ENCODE measurements at regions not wholly inside any gene's neighbourhood (a gene's known extent, or its start where the extent isn't known, plus 50 kb on each side); places are given as distances from the start of the nearest gene placed in this dataset.
A peak's percentile ranks its signal among the peaks of the same experiment; 100 is the strongest.

DNA sequence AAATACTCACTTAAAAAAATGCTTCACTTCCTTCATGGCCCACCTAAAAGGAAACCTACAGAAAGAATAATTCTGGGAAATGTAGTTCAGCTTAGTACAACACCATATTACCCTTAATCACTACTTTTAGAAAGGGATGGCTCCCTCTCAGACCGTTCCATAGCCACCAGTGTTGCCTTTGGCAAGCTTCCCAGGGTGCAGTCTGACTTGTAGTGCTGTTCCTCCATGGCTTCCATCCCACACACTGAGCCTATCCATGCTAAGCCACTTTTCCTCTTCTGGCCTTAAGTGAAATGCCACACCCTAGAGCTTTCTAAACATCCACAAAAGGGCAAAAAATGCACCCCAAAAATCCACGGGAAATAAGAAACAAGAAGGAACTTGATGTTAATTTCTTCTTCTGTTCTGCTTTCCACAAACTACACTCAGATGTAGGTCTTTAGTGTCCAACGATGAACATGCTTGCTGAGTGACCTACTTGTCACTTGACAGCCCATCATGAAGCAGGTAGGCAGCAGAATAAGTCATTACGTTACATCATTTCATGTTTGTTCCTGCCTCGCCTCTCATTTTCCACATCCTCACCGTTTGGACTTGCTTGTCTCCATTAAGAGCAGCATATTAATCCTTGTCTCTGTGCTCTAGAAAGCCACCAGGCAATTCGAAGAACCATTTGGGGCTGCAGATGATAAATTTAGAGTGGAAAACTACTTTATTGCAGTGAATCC, 391.1 kb upstream of the GRAMD2B start:
- 73 to 78% methylated on average over 7 of the region's 7 CpGs for WGBS, 2 donors
- no peak overlapping the region for H3K27ac ChIP-seq
- no peaks in the 10 kb centered on the region for H3K27me3 ChIP-seq
- DNase-seq, result peak; percentile 34 to 45
- intact Hi-C loops (cut with DNase I), result no loop called here
- no peaks in the 10 kb centered on the region for H3K9me3 ChIP-seq
- no peaks in the 10 kb centered on the region for H3K36me3 ChIP-seq
- H3K4me1 ChIP-seq, result no peaks in the 10 kb centered on the region
- no peak overlapping the region for H3K4me3 ChIP-seq (replicated peaks in 1 of 3)
- TF ChIP-seq, protein P1, sequence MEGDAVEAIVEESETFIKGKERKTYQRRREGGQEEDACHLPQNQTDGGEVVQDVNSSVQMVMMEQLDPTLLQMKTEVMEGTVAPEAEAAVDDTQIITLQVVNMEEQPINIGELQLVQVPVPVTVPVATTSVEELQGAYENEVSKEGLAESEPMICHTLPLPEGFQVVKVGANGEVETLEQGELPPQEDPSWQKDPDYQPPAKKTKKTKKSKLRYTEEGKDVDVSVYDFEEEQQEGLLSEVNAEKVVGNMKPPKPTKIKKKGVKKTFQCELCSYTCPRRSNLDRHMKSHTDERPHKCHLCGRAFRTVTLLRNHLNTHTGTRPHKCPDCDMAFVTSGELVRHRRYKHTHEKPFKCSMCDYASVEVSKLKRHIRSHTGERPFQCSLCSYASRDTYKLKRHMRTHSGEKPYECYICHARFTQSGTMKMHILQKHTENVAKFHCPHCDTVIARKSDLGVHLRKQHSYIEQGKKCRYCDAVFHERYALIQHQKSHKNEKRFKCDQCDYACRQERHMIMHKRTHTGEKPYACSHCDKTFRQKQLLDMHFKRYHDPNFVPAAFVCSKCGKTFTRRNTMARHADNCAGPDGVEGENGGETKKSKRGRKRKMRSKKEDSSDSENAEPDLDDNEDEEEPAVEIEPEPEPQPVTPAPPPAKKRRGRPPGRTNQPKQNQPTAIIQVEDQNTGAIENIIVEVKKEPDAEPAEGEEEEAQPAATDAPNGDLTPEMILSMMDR (IDR thresholded peaks at IDR 0.05), result no peak
- TF ChIP-seq POLR2A (IDR thresholded peaks at IDR 0.05), result no peak

DNA sequence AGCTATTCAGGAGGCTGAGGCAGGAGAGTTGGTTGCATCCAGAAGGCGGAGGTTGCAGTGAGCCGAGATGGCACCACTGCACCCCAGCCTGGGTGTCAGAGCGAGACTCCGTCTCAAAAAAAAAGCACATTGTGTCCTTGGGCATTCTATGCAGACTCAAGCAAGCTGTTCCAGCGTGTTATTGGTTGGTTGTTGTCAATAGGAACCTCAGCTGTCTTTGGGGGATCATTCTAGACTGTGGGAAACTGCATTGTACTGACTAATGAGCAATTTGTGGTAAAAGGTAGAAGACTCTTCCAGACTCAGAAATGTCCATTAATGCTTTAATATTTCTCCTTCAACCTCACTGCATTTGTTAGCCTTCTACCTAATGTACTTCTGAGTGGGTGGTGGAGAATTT, 379.5 kb upstream of the GRAMD2B start:
- no peak for DNase-seq
- TF ChIP-seq, protein P1 (IDR thresholded peaks at IDR 0.05), result no peak
- no peak for TF ChIP-seq POLR2A (IDR thresholded peaks at IDR 0.05)
- Histone ChIP-seq H3K27ac (no peak overlapping the region), H3K27me3 (no peaks in the 10 kb centered on the region), H3K9me3 (no peaks in the 10 kb centered on the region), H3K36me3 (no peaks in the 10 kb centered on the region), H3K4me1 (no peaks in the 10 kb centered on the region), H3K4me3 (replicated peaks in 1 of 3) (no peak overlapping the region)
- 92 to 98% methylated on average over 5 of the region's 5 CpGs for whole genome bisulfite sequencing, 2 donors
- intact Hi-C loops (cut with DNase I), result no loop called here

DNA sequence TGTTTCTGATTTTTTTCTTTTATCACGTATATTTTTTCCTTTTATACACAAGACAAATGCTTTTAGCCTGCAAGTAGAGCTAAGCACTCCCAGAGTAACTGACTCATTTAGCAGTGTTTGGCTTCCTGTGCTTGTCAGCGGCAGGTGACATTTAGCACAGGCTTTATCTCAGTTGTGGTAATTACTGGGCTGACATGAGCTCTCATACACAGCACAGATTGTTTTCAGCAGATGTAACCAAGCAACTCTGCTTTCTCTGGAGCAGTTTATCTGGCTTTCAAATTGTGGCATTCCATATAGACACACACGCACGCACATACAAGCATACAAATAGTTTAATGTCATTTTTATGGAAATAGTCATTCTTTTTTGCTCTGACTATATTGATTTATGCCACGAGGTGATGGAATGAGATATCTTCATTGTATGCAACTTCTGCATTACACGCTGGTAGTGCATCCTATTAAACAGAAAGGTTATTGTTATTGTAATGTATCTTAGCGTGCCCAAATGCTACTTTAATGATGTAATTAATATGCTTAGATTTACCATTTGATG, 379.0 kb upstream of the GRAMD2B start:
- Histone ChIP-seq H3K9me3 (no peaks in the 10 kb centered on the region), H3K4me3 (replicated peaks in 1 of 3) (no peak overlapping the region), H3K36me3 (no peaks in the 10 kb centered on the region), H3K27ac (no peak overlapping the region), H3K27me3 (no peaks in the 10 kb centered on the region), H3K4me1 (no peaks in the 10 kb centered on the region)
- no peak for TF ChIP-seq POLR2A (IDR thresholded peaks at IDR 0.05)
- TF ChIP-seq, protein P1 (IDR thresholded peaks at IDR 0.05), result no peak
- intact Hi-C loops (cut with DNase I), result no loop called here
- DNase-seq, result no peak
- 75 to 81% methylated on average over 7 of the region's 7 CpGs for WGBS, 2 donors

DNA sequence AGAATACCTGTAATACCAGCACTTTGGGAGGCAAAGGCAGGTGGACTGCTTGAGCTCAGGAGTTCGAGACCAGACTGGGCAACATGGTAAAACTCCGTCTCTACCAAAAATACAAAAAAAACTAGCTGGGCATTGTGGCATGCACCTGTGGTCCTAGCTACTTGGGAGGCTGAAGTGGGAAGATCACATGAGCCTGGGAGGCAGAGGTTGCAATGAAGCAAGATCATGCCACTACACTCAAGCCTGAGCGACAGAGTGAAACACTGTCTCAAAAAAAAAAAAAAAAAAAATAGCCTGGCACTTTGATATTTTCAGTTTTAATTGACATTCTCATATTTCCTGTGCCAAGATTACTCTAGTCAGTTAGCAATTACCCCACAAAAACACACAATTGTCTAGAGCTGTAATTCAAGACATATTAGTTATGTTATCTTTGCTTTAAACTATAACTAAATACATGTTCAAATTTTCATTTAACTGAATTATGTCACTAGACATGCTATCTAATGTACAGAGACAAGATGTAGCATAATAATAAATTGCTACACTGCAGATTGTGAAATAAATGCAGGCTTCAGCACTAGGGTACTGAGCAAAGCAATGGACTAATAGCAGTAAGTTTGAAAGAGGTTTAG, 378.2 kb upstream of the GRAMD2B start:
- TF ChIP-seq, protein P1 (IDR thresholded peaks at IDR 0.05), result no peak
- TF ChIP-seq POLR2A (IDR thresholded peaks at IDR 0.05), result no peak
- DNase-seq, result peak in 1 of 2 donors; percentile 13
- H3K9me3 ChIP-seq, result no peaks in the 10 kb centered on the region
- 88 to 92% methylated on average over 3 of the region's 3 CpGs for WGBS, 2 donors
- no peaks in the 10 kb centered on the region for H3K36me3 ChIP-seq
- no peaks in the 10 kb centered on the region for H3K4me1 ChIP-seq
- intact Hi-C loops (cut with DNase I), result no loop called here
- no peak overlapping the region for H3K27ac ChIP-seq
- H3K27me3 ChIP-seq, result no peaks in the 10 kb centered on the region
- H3K4me3 ChIP-seq (replicated peaks in 1 of 3), result no peak overlapping the region

DNA sequence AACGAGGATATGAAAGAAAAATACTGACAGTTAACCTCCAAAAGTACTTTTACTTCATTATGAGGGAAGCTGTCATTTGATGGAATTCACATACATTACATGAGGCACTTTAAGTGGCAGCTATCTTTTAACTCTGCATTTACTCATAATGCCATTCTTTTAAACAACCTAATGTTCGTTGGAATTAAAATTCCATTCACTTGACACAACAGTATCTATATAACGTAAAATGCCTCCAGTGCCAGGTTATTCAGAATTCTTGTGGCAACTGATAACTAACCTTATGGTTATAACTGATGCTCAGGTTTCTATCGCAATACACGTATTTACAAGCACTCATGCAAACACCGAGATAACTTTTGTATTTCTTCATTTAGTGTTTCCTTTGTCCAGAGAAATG, 376.9 kb upstream of the GRAMD2B start:
- Histone ChIP-seq H3K36me3 (no peaks in the 10 kb centered on the region), H3K9me3 (no peaks in the 10 kb centered on the region), H3K4me3 (replicated peaks in 1 of 3) (no peak overlapping the region), H3K27ac (no peak overlapping the region), H3K4me1 (no peaks in the 10 kb centered on the region), H3K27me3 (no peaks in the 10 kb centered on the region)
- no peak for DNase-seq
- WGBS, 2 donors, result 76 to 87% methylated on average over 6 of the region's 6 CpGs
- no peak for TF ChIP-seq POLR2A (IDR thresholded peaks at IDR 0.05)
- TF ChIP-seq, protein P1 (IDR thresholded peaks at IDR 0.05), result no peak
- intact Hi-C loops (cut with DNase I), result no loop called here
